Neural crest cell (in vitro differentiated cells): ENCODE measurements at regions not wholly inside any gene's neighbourhood (a gene's known extent, or its start where the extent isn't known, plus 50 kb on each side); places are given as distances from the start of the nearest gene placed in this dataset.
"Not testable (repeated sequence)": the region's sequence is repeated elsewhere in the genome, so short reads cannot be mapped to it uniquely, and the experiment has no call there.

Source experiments
- DNase-seq: peaks from one replicate; pipeline ENCODE4 v3.0.0; 2021; ENCODE audit warnings: low read depth, mixed read lengths, low spot score
- H3K27ac Mint-ChIP-seq: one replicate; pipeline ENCODE4 v1.8.0; 2021; ENCODE audit warnings: mild to moderate bottlenecking, mixed read lengths; ENCODE audit not compliant: unreplicated experiment
- H3K27me3 Mint-ChIP-seq: 2 replicates; pipeline ENCODE4 v1.8.0; 2021; ENCODE audit warnings: low read depth, mild to moderate bottlenecking, mixed read lengths
- H3K36me3 Mint-ChIP-seq: 2 replicates; pipeline ENCODE4 v1.8.0; 2021; ENCODE audit warnings: low read depth, mild to moderate bottlenecking, mixed read lengths
- H3K4me1 Mint-ChIP-seq: 2 replicates; pipeline ENCODE4 v1.8.0; 2021; ENCODE audit warnings: mixed read lengths
- H3K4me3 Mint-ChIP-seq: one replicate; pipeline ENCODE4 v1.8.0; 2021; ENCODE audit warnings: mild to moderate bottlenecking, mixed read lengths
- H3K9me3 Mint-ChIP-seq: 2 replicates; pipeline ENCODE4 v1.8.0; 2021; ENCODE audit warnings: mixed read lengths
- TF ChIP-seq, protein P1 (sequence below): fragments of 200-600 bp; sonication (generic); conservative IDR thresholded peaks from 2 replicates; pipeline ENCODE4 v1.5.0; 2021; ENCODE audit warnings: antibody characterized with exemption, mild to moderate bottlenecking

DNA sequence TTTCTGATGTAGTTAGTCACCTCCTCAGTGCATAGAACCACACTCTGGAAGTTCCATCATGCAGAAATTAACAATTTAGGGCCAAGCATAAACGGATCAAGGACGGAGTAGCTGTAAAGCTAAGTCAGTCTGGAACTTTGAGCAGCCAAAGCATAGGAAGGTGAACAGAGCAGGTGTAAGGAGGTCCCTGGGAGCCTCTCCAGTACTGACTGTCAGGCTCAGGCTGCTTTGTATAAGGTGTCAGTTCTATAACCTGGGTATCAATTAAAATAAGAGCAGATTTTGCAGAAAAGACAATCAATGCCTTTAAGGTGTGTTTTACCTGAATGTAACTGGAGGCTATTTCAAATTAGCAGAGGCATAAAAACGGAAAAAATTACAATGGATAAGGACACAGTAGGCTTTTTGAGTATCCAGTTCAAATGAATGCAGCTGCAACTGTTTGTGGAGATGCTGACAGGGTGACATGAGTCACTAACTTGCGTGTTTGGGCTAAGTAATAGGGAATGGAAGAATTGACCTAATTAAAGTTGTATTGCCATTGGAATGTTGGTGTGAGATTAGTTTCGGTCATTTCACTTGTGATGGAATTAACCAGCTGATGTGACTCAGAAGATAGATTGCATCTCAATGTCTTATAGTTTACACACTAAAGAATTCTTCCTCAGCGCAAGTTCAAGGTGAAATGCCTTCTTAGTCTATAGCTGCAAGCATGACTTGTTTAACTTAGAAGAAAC lies 417.9 kb upstream of the CNTNAP2 start:
- H3K4me1 Mint-ChIP-seq = peaks cover 4% of the 10 kb centered on the region
- H3K27me3 Mint-ChIP-seq = no peaks in the 10 kb centered on the region
- no peak overlapping the region for H3K4me3 Mint-ChIP-seq
- DNase-seq = no peak
- no peak overlapping the region for H3K27ac Mint-ChIP-seq
- TF ChIP-seq, protein P1, sequence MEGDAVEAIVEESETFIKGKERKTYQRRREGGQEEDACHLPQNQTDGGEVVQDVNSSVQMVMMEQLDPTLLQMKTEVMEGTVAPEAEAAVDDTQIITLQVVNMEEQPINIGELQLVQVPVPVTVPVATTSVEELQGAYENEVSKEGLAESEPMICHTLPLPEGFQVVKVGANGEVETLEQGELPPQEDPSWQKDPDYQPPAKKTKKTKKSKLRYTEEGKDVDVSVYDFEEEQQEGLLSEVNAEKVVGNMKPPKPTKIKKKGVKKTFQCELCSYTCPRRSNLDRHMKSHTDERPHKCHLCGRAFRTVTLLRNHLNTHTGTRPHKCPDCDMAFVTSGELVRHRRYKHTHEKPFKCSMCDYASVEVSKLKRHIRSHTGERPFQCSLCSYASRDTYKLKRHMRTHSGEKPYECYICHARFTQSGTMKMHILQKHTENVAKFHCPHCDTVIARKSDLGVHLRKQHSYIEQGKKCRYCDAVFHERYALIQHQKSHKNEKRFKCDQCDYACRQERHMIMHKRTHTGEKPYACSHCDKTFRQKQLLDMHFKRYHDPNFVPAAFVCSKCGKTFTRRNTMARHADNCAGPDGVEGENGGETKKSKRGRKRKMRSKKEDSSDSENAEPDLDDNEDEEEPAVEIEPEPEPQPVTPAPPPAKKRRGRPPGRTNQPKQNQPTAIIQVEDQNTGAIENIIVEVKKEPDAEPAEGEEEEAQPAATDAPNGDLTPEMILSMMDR = no peak
- H3K36me3 Mint-ChIP-seq = no peaks in the 10 kb centered on the region
- no peaks in the 10 kb centered on the region for H3K9me3 Mint-ChIP-seq

DNA sequence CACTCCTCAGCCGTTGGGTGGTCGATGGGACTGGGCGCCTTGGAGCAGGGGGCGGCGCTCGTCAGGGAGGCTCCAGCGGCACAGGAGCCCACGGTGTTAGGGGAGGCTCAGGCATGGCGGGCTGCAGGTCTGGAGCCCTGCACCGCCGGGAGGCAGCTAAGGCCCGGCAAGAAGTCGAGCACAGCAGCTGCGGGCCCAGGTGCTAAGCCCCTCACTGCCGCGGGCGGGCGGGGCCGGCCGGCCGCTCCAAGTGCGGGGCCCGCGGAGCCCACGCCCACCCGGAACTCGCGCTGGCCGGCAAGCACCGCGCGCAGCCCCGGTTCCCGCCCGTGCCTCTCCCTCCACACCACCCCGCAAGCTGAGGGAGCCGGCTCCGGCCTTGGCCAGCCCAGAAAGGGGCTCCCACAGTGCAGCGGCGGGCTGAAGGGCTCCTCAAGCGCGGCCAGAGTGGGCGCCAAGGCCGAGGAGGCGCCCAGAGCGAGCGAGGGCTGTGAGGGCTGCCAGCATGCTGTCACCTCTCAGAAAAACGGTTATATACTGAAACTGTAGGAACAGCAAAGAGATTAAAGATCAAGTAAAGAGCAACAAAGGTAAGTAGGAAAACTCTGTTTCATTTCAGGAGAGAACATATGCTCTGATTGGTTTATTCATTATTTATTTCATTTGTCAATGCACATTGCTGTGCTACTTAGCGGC lies 419.0 kb upstream of the CNTNAP2 start:
- DNase-seq, H3K36me3 Mint-ChIP-seq, H3K9me3 Mint-ChIP-seq, H3K4me3 Mint-ChIP-seq, H3K27me3 Mint-ChIP-seq, H3K27ac Mint-ChIP-seq: not testable (repeated sequence)
- peaks cover 14% of the 10 kb centered on the region for H3K4me1 Mint-ChIP-seq

DNA sequence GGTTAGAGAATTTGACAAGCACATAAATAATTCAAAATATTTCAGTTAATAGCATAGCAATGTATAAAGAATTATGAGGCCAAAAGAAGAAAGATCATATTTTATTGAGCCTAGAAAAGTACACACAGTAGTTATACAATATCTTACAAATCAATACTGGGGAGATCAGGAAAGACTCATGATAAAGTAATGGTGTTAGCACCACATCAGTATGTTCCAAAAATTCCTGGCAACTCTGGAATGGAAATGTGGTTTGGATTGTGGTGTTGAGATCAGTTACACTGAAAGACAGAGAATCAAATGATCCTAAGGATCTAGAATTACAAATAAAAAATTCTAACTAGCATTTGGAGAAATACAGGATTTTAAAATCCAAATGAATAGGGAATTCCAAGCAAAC lies 420.5 kb upstream of the CNTNAP2 start:
- Mint-ChIP-seq H3K4me1 (peaks cover 25% of the 10 kb centered on the region), H3K27me3 (no peaks in the 10 kb centered on the region)

DNA sequence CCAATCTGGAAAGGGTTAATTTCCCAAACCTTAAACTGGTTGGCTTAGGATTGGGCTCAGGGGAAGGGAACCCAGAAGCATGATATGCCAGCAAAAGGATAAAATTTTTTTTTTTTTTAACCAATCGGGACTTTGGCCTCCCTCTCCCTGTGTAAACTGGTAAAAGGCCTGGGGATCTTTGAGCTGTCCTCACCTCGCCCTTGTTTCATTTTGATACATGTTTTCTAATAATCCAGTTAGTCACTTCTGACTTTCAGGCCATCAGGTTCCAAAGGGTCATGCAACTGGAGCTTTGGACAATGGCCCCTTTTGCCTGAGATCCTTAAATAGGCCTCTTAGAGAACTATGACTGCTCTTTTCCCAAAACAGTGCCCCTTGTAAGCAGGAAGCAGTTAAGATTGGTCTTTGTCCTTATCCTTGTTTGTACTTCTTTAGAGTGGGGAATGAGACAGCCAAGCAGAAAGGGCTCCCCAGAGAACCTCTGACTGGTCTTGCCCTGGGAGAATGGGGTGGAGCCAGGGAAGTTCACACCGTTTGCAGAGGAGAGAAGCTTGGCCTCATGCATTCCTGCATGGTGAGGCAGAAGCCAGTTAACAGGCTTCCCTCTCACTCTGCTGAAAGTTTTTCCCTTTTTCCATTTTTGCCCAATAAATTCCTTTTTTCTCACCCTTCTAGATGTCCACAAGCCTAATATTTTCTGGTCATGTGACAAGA lies 424.2 kb upstream of the CNTNAP2 start:
- H3K27ac Mint-ChIP-seq = peak overlapping the region; percentile 81
- no peaks in the 10 kb centered on the region for H3K9me3 Mint-ChIP-seq
- H3K36me3 Mint-ChIP-seq = no peaks in the 10 kb centered on the region
- TF ChIP-seq, protein P1 = no peak
- DNase-seq = peak; percentile 4
- peak overlapping the region; percentile 1 for H3K4me3 Mint-ChIP-seq
- peaks cover 30% of the 10 kb centered on the region for H3K4me1 Mint-ChIP-seq
- H3K27me3 Mint-ChIP-seq = no peaks in the 10 kb centered on the region

More for the DNA sequence above, 420.5 kb upstream of the CNTNAP2 start:
- Mint-ChIP-seq H3K4me3 (no peak overlapping the region), H3K9me3 (no peaks in the 10 kb centered on the region), H3K36me3 (no peaks in the 10 kb centered on the region), H3K27ac (no peak overlapping the region)
- TF ChIP-seq, protein P1 = no peak
- DNase-seq = no peak

DNA sequence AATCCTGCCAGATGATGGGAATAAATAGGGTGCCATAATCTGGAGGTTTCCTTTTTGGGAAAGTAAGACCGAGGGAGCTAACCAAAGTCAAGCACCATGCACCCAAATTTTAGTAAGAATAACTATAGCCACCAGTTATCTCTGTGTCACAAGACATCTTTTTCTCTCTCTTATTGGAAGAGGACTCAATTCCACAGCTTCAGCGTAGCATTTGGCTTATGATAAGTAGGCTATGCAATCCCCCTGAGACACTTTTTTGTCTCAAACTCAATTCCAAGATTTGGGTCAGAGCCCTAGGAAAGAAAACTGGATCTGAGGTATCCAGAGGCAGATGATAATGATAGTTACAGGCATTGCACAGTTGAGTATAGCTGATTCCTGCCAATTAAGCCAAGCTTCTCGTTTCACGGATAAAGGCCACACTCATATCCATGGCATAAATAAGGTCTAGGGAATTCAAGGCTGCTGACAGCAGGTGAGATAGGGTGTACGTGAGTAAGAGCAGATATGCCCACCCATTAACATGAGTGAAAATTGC lies 425.2 kb upstream of the CNTNAP2 start:
- Mint-ChIP-seq H3K27me3 (no peaks in the 10 kb centered on the region), H3K36me3 (no peaks in the 10 kb centered on the region)

More for the DNA sequence above, 425.2 kb upstream of the CNTNAP2 start:
- TF ChIP-seq, protein P1 = no peak
- H3K4me1 Mint-ChIP-seq = peaks cover 30% of the 10 kb centered on the region
- H3K9me3 Mint-ChIP-seq = no peaks in the 10 kb centered on the region
- DNase-seq = no peak
- H3K27ac Mint-ChIP-seq = peak overlapping the region; percentile 35
- no peak overlapping the region for H3K4me3 Mint-ChIP-seq
